A549 (cell line): ENCODE measurements at regions not wholly inside any gene's neighbourhood (a gene's known extent, or its start where the extent isn't known, plus 50 kb on each side); places are given as distances from the start of the nearest gene placed in this dataset.

Experiments used
- ATAC-seq, 2 experiments: fragments of 200-7000 bp in 1 of 2; fragments of >200 bp in 1 of 2; cut with Nextera tagmentation in 1 of 2; cut with Tn5 transposase in 1 of 2; 3 replicates each; pipeline versions ENCODE4 v1.8.0 to v1.9.1; 2018 to 2020; ENCODE audit warnings: mild to moderate bottlenecking in 1 of 2, moderate library complexity in 1 of 2
- CTCF ChIA-PET: fragments of 300-600 bp; sonication (Branson Sonifier 250); formaldehyde crosslinking; extraction: SDS; loops from one replicate; lab custom pipeline; 2021; ENCODE audit warnings: antibody characterized with exemption, inconsistent platforms; lab: Yijun Ruan, JAX
- POLR2A ChIA-PET: fragments of 350-600 bp; formaldehyde crosslinking; extraction: SDS; loops from one replicate; lab custom pipeline; 2021; ENCODE audit warnings: antibody characterized with exemption, inconsistent platforms; lab: Yijun Ruan, JAX
- DNase-seq, 2 experiments: peaks; one replicate each; pipeline versions ENCODE4 v3.0.0 to v3.0.0-alpha.2; 2011 to 2016; ENCODE audit warnings: low read depth in 1 of 2, low spot score in 1 of 2
- FAIRE-seq: peaks from 2 replicates; lab custom pipeline; 2011; peaks lifted over from hg19 to GRCh38; lab: Jason Lieb, UNC
- H3K27ac ChIP-seq, 2 experiments: fragments of >200 bp; sonication (Bioruptor Twin); formaldehyde crosslinking; 3 replicates each; pipeline ENCODE4 v1.5.1; 2016 to 2017
- H3K4me1 ChIP-seq: fragments of >200 bp; sonication (Bioruptor Twin); formaldehyde crosslinking; 3 replicates; pipeline ENCODE4 v1.6.1; 2016
- H3K4me2 ChIP-seq: fragments of >200 bp; sonication (Bioruptor Twin); formaldehyde crosslinking; 3 replicates; pipeline ENCODE4 v1.6.1; 2016
- H3K4me3 ChIP-seq: fragments of >200 bp; sonication (Bioruptor Twin); formaldehyde crosslinking; 3 replicates; pipeline ENCODE4 v1.5.1; 2016
- H3K9me3 ChIP-seq: fragments of >200 bp; sonication (Bioruptor Twin); formaldehyde crosslinking; 3 replicates; pipeline ENCODE4 v1.6.1; 2016
- BHLHE40 ChIP-seq: IDR thresholded peaks from 2 replicates; pipeline ENCODE4 v1.6.1; 2012; ENCODE audit warnings: low read depth, low read length, inconsistent platforms
- CBX2 ChIP-seq: fragments of 200-600 bp; sonication (generic); IDR thresholded peaks from 2 replicates; pipeline ENCODE4 v1.6.1; 2016; ENCODE audit warnings: low read depth, mild to moderate bottlenecking, borderline replicate concordance
- CBX8 ChIP-seq: fragments of 200-600 bp; sonication (generic); IDR thresholded peaks from 2 replicates; pipeline ENCODE4 v1.6.1; 2016
- CHD2 ChIP-seq: fragments of 150-350 bp; IDR thresholded peaks from 2 replicates; pipeline ENCODE4 v1.6.1; 2014; ENCODE audit warnings: low read length; ENCODE audit not compliant: partially characterized antibody
- EHF ChIP-seq: fragments of 250-450 bp; sonication (Bioruptor Pico); IDR thresholded peaks from 2 replicates; pipeline ENCODE4 v1.5.0; 2020; ENCODE audit warnings: mild to moderate bottlenecking
- FOSB ChIP-seq: fragments of 250-450 bp; sonication (Bioruptor Pico); IDR thresholded peaks from 2 replicates; pipeline ENCODE4 v1.5.0; 2020; ENCODE audit warnings: mild to moderate bottlenecking, moderate library complexity
- FOSL2 ChIP-seq, 2 experiments: fragments of 450-650 bp in 1 of 2; fragments of >200 bp in 1 of 2; sonication (Bioruptor Twin) in 1 of 2; formaldehyde crosslinking; IDR thresholded peaks; 2 replicates each; pipeline versions ENCODE4 v1.5.0 to v1.6.1; 2016 to 2020; ENCODE audit warnings: mild to moderate bottlenecking in 1 of 2, moderate library complexity in 1 of 2
- HEYL ChIP-seq: fragments of 250-450 bp; sonication (Bioruptor Pico); IDR thresholded peaks from 2 replicates; pipeline ENCODE4 v1.8.0; 2021; ENCODE audit warnings: mild to moderate bottlenecking, moderate library complexity
- JUNB ChIP-seq: fragments of >200 bp; sonication (Bioruptor Twin); formaldehyde crosslinking; IDR thresholded peaks from 2 replicates; pipeline ENCODE4 v1.6.1; 2016
- KDM1A ChIP-seq: fragments of 200-600 bp; sonication (generic); IDR thresholded peaks from 2 replicates; pipeline ENCODE4 v1.6.1; 2016; ENCODE audit warnings: low read depth, mild to moderate bottlenecking
- KDM5A ChIP-seq: fragments of 200-600 bp; sonication (generic); IDR thresholded peaks from 2 replicates; pipeline ENCODE4 v1.6.1; 2016; ENCODE audit warnings: antibody characterized with exemption, mild to moderate bottlenecking
- NR3C1 ChIP-seq: fragments of >200 bp; sonication (Bioruptor Twin); formaldehyde crosslinking; IDR thresholded peaks from 3 replicates; pipeline ENCODE4 v1.6.1; 2017
- POLR2AphosphoS2 ChIP-seq: conservative IDR thresholded peaks from 2 replicates; pipeline ENCODE4 v1.6.1; 2012; ENCODE audit warnings: low read length, improper control_type of control experiment, inconsistent platforms
- RARB ChIP-seq: fragments of 250-450 bp; sonication (Bioruptor Pico); IDR thresholded peaks from 2 replicates; pipeline ENCODE4 v1.8.0; 2021; ENCODE audit warnings: mild to moderate bottlenecking, moderate library complexity
- SREBF2 ChIP-seq: fragments of 450-650 bp; IDR thresholded peaks from 2 replicates; pipeline ENCODE4 v1.6.1; 2014; ENCODE audit warnings: mild to moderate bottlenecking, moderate library complexity
- TP53 ChIP-seq: fragments of 250-450 bp; sonication (Bioruptor Pico); IDR thresholded peaks from 2 replicates; pipeline ENCODE4 v1.5.0; 2021; ENCODE audit warnings: mild to moderate bottlenecking, moderate library complexity
- ZSCAN20 ChIP-seq: fragments of 250-450 bp; sonication (Bioruptor Pico); IDR thresholded peaks from 2 replicates; pipeline ENCODE4 v1.8.0; 2022; ENCODE audit warnings: mild to moderate bottlenecking, moderate library complexity
- WGBS: methylation state at CpG from one replicate; pipeline ENCODE4 v1.1.6; 2017; ENCODE audit errors: missing lambda C conversion rate; 5-methylcytosine and 5-hydroxymethylcytosine counted together
- TF ChIP-seq, protein P1 (sequence below): fragments of >200 bp; sonication (Bioruptor Twin); formaldehyde crosslinking; IDR thresholded peaks from 3 replicates; pipeline ENCODE4 v1.5.1; 2016
- TF ChIP-seq, protein P2 (sequence below): IDR thresholded peaks from 2 replicates; pipeline ENCODE4 v1.6.1; 2012; ENCODE audit warnings: low read depth, borderline replicate concordance
- TF ChIP-seq, protein P3 (sequence below): fragments of 250-450 bp; sonication (Bioruptor Pico); IDR thresholded peaks from 2 replicates; pipeline ENCODE4 v1.5.0; 2020; ENCODE audit warnings: low read depth, mild to moderate bottlenecking, moderate library complexity
- TF ChIP-seq, protein P4 (sequence below): fragments of >200 bp; sonication (Bioruptor Twin); formaldehyde crosslinking; IDR thresholded peaks from 2 replicates; pipeline ENCODE4 v1.6.1; 2016
- TF ChIP-seq, protein P5 (sequence below): fragments of >200 bp; sonication (Bioruptor Twin); formaldehyde crosslinking; IDR thresholded peaks from 3 replicates; pipeline ENCODE4 v1.6.1; 2016
- TF ChIP-seq, protein P6 (sequence below): fragments of 150-350 bp; IDR thresholded peaks from 2 replicates; pipeline ENCODE4 v1.6.1; 2014; ENCODE audit warnings: low read depth, mild to moderate bottlenecking, low read length

DNA sequence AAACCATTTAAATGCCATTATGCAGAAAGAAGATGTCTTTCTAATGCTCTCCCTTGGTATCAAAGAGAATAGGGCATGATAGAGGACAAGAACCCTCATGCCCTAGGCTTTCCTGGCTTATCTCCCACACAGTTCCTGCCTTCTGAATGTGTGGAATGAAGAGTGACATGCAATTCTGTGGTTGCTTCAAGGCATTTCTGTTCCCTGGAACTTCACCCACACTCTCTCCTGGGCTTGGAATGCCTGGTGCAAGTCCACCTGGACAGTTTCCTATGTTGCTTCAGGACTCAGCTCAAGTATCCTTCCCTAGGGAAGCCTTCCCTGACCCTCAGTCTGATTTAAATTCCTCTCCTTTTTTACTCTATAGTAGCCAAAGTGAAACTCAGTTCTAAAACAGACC, 53.8 kb upstream of the DRD2 start:
- Histone ChIP-seq H3K27ac (no peak overlapping the region), H3K4me2 (no peak overlapping the region), H3K9me3 (no peaks in the 10 kb centered on the region), H3K4me1 (no peaks in the 10 kb centered on the region), H3K4me3 (no peak overlapping the region)
- ATAC-seq, result no peak
- POLR2A ChIA-PET, result no interaction called here
- FAIRE-seq, result no peak
- TF ChIP-seq, protein P1, sequence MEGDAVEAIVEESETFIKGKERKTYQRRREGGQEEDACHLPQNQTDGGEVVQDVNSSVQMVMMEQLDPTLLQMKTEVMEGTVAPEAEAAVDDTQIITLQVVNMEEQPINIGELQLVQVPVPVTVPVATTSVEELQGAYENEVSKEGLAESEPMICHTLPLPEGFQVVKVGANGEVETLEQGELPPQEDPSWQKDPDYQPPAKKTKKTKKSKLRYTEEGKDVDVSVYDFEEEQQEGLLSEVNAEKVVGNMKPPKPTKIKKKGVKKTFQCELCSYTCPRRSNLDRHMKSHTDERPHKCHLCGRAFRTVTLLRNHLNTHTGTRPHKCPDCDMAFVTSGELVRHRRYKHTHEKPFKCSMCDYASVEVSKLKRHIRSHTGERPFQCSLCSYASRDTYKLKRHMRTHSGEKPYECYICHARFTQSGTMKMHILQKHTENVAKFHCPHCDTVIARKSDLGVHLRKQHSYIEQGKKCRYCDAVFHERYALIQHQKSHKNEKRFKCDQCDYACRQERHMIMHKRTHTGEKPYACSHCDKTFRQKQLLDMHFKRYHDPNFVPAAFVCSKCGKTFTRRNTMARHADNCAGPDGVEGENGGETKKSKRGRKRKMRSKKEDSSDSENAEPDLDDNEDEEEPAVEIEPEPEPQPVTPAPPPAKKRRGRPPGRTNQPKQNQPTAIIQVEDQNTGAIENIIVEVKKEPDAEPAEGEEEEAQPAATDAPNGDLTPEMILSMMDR, result no peak
- TF ChIP-seq, protein P2, sequence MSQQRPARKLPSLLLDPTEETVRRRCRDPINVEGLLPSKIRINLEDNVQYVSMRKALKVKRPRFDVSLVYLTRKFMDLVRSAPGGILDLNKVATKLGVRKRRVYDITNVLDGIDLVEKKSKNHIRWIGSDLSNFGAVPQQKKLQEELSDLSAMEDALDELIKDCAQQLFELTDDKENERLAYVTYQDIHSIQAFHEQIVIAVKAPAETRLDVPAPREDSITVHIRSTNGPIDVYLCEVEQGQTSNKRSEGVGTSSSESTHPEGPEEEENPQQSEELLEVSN, result no peak
- TF ChIP-seq FOSB (CRISPR knock-in tag) (no peak), NR3C1 (no peak), TP53 (CRISPR knock-in tag) (no peak), KDM1A (no peak)
- CTCF ChIA-PET, result no interaction called here
- no peak for DNase-seq

DNA sequence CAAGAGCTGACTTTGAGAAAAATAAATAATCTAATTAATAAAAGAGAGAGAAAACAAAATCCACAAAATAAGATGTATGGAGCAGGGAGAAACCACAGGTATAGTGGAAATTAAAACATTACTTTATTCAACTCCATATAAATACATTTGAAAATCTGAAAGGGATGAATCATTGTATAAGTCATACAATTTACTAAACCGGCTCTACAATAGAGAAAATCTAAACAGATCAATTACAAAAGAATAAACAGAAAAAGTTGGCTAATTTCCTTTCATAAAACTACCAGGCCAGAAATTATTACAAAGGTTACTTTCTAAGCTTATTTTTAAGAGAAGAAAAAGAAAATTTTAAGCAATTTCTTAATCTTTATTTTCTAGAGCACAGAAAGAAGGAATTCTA, 51.3 kb upstream of the DRD2 start:
- ChIA-PET POLR2A (no interaction called here), CTCF (interaction anchor here (1.4 kb wide), 1 partner anchor 12 kb away, joined by 3 read pairs; no protein-coding TSS in a partner anchor)
- WGBS, result 62% methylated on average over 1 of the region's 1 CpG
- DNase-seq (no peak), FAIRE-seq (no peak), ATAC-seq (no peak)
- TF ChIP-seq EHF (CRISPR knock-in tag), result no peak
- TF ChIP-seq, protein P3, sequence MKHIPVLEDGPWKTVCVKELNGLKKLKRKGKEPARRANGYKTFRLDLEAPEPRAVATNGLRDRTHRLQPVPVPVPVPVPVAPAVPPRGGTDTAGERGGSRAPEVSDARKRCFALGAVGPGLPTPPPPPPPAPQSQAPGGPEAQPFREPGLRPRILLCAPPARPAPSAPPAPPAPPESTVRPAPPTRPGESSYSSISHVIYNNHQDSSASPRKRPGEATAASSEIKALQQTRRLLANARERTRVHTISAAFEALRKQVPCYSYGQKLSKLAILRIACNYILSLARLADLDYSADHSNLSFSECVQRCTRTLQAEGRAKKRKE (CRISPR knock-in tag), result no peak
- no peak for TF ChIP-seq CBX8
- TF ChIP-seq, protein P4, sequence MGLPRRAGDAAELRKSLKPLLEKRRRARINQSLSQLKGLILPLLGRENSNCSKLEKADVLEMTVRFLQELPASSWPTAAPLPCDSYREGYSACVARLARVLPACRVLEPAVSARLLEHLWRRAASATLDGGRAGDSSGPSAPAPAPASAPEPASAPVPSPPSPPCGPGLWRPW, result no peak
- TF ChIP-seq HEYL (CRISPR knock-in tag), result no peak
- TF ChIP-seq, protein P5, sequence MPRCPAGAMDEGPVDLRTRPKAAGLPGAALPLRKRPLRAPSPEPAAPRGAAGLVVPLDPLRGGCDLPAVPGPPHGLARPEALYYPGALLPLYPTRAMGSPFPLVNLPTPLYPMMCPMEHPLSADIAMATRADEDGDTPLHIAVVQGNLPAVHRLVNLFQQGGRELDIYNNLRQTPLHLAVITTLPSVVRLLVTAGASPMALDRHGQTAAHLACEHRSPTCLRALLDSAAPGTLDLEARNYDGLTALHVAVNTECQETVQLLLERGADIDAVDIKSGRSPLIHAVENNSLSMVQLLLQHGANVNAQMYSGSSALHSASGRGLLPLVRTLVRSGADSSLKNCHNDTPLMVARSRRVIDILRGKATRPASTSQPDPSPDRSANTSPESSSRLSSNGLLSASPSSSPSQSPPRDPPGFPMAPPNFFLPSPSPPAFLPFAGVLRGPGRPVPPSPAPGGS, result no peak
- TF ChIP-seq JUNB, result no peak
- TF ChIP-seq KDM5A, result no peak
- no peak for TF ChIP-seq RARB (CRISPR knock-in tag)
- TF ChIP-seq FOSB (CRISPR knock-in tag), result no peak
- TF ChIP-seq, protein P2, result no peak
- TF ChIP-seq FOSL2 (IDR thresholded peaks at IDR 0.05), result no peak
- no peak for TF ChIP-seq FOSL2 (CRISPR knock-in tag; IDR thresholded peaks at IDR 0.05)
- no peak for TF ChIP-seq BHLHE40
- TF ChIP-seq CHD2, result no peak
- no peak for TF ChIP-seq ZSCAN20 (CRISPR knock-in tag)
- TF ChIP-seq SREBF2, result no peak
- TF ChIP-seq, protein P6, sequence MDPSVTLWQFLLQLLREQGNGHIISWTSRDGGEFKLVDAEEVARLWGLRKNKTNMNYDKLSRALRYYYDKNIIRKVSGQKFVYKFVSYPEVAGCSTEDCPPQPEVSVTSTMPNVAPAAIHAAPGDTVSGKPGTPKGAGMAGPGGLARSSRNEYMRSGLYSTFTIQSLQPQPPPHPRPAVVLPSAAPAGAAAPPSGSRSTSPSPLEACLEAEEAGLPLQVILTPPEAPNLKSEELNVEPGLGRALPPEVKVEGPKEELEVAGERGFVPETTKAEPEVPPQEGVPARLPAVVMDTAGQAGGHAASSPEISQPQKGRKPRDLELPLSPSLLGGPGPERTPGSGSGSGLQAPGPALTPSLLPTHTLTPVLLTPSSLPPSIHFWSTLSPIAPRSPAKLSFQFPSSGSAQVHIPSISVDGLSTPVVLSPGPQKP, result no peak
- TF ChIP-seq POLR2AphosphoS2, result no peak
- no peak for TF ChIP-seq CBX2
- no peak overlapping the region for H3K4me2 ChIP-seq
- no peaks in the 10 kb centered on the region for H3K4me1 ChIP-seq
- no peaks in the 10 kb centered on the region for H3K9me3 ChIP-seq
- H3K4me3 ChIP-seq, result no peak overlapping the region
- H3K27ac ChIP-seq, result no peak overlapping the region
